Body of pancreas (tissue), 4 donors: ENCODE measurements at regions not wholly inside any gene's neighbourhood (a gene's known extent, or its start where the extent isn't known, plus 50 kb on each side); places are given as distances from the start of the nearest gene placed in this dataset.

Experiments
- POLR2A ChIP-seq, 3 donors: fragments of 450-650 bp; IDR thresholded peaks; one replicate each; pipeline ENCODE4 v1.6.1; 2016; ENCODE audit warnings: antibody characterized with exemption in 3 of 3, mild to moderate bottlenecking in 2 of 3
- TF ChIP-seq, protein P1 (sequence below), 7 experiments: fragments of 450-650 bp in 4 of 7; fragments of 200-600 bp in 3 of 7; sonication (generic) in 3 of 7; IDR thresholded peaks; one replicate each; pipeline ENCODE4 v1.5.1; 2016 to 2019; ENCODE audit warnings: antibody characterized with exemption in 7 of 7

DNA sequence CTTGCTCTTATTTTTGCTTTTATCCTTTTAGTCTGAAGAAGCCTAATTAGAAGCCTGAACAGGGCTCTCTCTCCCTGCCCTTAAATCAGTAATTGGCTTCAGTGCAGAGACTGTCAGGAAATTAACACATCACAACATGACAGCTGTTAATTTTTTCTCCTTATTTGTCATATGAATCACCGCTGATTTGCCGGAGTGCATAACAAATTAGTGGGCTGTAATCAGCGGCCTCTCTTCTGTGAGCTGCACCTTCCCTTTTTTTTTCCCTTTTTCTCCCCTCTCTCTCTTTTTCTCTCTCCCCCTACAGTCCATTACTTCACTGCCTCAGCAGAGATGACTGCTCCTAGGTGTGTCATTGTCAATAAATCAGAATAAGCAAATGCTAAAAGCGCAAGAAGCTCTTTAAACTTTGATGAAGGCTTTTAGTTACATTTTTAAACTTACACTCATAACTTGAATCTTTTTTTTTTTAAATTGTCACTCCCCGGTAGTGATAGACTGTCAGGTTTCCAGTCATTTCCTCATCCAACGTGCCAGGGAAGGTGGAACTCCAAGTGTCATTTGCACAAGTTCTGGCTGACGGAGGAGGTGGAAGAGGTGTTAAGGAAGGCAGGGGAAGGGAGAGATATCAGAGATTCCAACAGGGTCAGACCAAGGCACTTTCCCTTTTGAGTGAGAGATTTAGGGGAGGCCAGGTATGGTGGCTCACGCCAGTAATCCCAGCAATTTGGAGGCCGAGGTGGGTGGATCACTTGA, 197.1 kb upstream of the TSHZ3 start:
- TF ChIP-seq, protein P1, sequence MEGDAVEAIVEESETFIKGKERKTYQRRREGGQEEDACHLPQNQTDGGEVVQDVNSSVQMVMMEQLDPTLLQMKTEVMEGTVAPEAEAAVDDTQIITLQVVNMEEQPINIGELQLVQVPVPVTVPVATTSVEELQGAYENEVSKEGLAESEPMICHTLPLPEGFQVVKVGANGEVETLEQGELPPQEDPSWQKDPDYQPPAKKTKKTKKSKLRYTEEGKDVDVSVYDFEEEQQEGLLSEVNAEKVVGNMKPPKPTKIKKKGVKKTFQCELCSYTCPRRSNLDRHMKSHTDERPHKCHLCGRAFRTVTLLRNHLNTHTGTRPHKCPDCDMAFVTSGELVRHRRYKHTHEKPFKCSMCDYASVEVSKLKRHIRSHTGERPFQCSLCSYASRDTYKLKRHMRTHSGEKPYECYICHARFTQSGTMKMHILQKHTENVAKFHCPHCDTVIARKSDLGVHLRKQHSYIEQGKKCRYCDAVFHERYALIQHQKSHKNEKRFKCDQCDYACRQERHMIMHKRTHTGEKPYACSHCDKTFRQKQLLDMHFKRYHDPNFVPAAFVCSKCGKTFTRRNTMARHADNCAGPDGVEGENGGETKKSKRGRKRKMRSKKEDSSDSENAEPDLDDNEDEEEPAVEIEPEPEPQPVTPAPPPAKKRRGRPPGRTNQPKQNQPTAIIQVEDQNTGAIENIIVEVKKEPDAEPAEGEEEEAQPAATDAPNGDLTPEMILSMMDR (IDR thresholded peaks at IDR 0.05) = no peak
- no peak for TF ChIP-seq POLR2A (IDR thresholded peaks at IDR 0.05)
